Ovary (tissue), 3 donors: ENCODE measurements at regions not wholly inside any gene's neighbourhood (a gene's known extent, or its start where the extent isn't known, plus 50 kb on each side); places are given as distances from the start of the nearest gene placed in this dataset.

ENCODE experiments used
- EP300 ChIP-seq: sonication (generic); formaldehyde crosslinking; IDR thresholded peaks from one replicate; pipeline ENCODE4 v1.6.1; 2017; ENCODE audit warnings: antibody characterized with exemption
- POLR2A ChIP-seq: fragments of 450-650 bp; IDR thresholded peaks from one replicate; pipeline ENCODE4 v1.6.1; 2017; ENCODE audit warnings: antibody characterized with exemption, mild to moderate bottlenecking, moderate library complexity
- TF ChIP-seq, protein P1 (sequence below), 3 donors: fragments of 450-650 bp in 2 of 3; fragments of 200-600 bp in 1 of 3; IDR thresholded peaks; one replicate each; pipeline versions ENCODE4 v1.5.1 to v1.8.0; 2016 to 2022; ENCODE audit warnings: antibody characterized with exemption in 3 of 3, mild to moderate bottlenecking in 1 of 3
- donor health status: DM: no; HTN: no; CAD: no.

DNA sequence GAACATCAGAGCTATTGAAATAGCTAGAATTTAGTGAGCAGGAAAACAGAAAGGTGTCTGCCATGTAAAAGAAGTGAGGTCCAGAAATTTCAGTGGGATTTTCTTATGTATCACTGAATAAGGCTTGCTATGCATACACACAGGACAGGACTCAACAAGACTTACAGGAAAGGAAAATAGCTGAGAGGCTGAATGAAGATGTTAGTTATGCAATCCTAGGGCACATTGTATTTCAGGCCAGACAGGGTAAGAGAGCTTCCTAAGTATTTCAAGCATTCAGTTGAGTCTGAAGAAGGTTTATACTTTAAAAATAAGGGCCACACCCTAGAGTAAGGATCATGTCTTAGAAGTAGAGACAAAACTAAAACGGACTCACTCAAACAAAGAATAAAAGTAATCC, 419.9 kb upstream of the PRR20A start:
- TF ChIP-seq, protein P1, sequence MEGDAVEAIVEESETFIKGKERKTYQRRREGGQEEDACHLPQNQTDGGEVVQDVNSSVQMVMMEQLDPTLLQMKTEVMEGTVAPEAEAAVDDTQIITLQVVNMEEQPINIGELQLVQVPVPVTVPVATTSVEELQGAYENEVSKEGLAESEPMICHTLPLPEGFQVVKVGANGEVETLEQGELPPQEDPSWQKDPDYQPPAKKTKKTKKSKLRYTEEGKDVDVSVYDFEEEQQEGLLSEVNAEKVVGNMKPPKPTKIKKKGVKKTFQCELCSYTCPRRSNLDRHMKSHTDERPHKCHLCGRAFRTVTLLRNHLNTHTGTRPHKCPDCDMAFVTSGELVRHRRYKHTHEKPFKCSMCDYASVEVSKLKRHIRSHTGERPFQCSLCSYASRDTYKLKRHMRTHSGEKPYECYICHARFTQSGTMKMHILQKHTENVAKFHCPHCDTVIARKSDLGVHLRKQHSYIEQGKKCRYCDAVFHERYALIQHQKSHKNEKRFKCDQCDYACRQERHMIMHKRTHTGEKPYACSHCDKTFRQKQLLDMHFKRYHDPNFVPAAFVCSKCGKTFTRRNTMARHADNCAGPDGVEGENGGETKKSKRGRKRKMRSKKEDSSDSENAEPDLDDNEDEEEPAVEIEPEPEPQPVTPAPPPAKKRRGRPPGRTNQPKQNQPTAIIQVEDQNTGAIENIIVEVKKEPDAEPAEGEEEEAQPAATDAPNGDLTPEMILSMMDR (IDR thresholded peaks at IDR 0.05): no peak
- TF ChIP-seq EP300 (no peak), POLR2A (no peak)
